GM21447 (cell line): ENCODE measurements at regions not wholly inside any gene's neighbourhood (a gene's known extent, or its start where the extent isn't known, plus 50 kb on each side); places are given as distances from the start of the nearest gene placed in this dataset.

Experiments
- ATAC-seq: cut with Tn5 transposase; IDR thresholded peaks from one replicate; pipeline ENCODE4 v1.9.1; 2021; ENCODE audit not compliant: unreplicated experiment

- ATAC-seq, result no peak
Measured at GRCh38 chr7:33725111-33726025, 180.0 kb upstream of the BMPER start.

GRCh38 chr7:33726582-33726981 lies 178.8 kb upstream of the BMPER start:
- no peak for ATAC-seq

GRCh38 chr7:33727315-33727714 lies 178.0 kb upstream of the BMPER start:
- ATAC-seq, result no peak

GRCh38 chr7:33728873-33729551 lies 176.3 kb upstream of the BMPER start:
- no peak for ATAC-seq

- ATAC-seq, result no peak
Measured at GRCh38 chr7:33729726-33730125, 175.6 kb upstream of the BMPER start.

- ATAC-seq, result no peak
Measured at GRCh38 chr7:33730958-33731357, 174.4 kb upstream of the BMPER start.

- no peak for ATAC-seq
Measured at GRCh38 chr7:33731912-33732311, 173.4 kb upstream of the BMPER start.

GRCh38 chr7:33732462-33732861 lies 172.9 kb upstream of the BMPER start:
- ATAC-seq, result no peak

- no peak for ATAC-seq
Measured at GRCh38 chr7:33733870-33734650, 171.3 kb upstream of the BMPER start.

- ATAC-seq, result no peak
Measured at GRCh38 chr7:33735403-33735802, 169.9 kb upstream of the BMPER start.

GRCh38 chr7:33736521-33737221 lies 168.7 kb upstream of the BMPER start:
- ATAC-seq, result no peak

- no peak for ATAC-seq
Measured at GRCh38 chr7:33738260-33738935, 166.9 kb upstream of the BMPER start.

GRCh38 chr7:33739286-33739685 lies 166.1 kb upstream of the BMPER start:
- no peak for ATAC-seq

- ATAC-seq, result no peak
Measured at GRCh38 chr7:33742521-33742920, 162.8 kb upstream of the BMPER start.

- no peak for ATAC-seq
Measured at GRCh38 chr7:33742999-33743587, 162.2 kb upstream of the BMPER start.

- no peak for ATAC-seq
Measured at GRCh38 chr7:33743594-33743993, 161.7 kb upstream of the BMPER start.

GRCh38 chr7:33744293-33745075 lies 160.9 kb upstream of the BMPER start:
- ATAC-seq, result no peak

GRCh38 chr7:33745934-33746333 lies 159.4 kb upstream of the BMPER start:
- ATAC-seq, result no peak

- ATAC-seq, result no peak
Measured at GRCh38 chr7:33748793-33749192, 156.5 kb upstream of the BMPER start.
